HL-60 (cell line): ENCODE measurements at regions not wholly inside any gene's neighbourhood (a gene's known extent, or its start where the extent isn't known, plus 50 kb on each side); places are given as distances from the start of the nearest gene placed in this dataset.

Experiments
- DNase-seq, 2 experiments: peaks; one replicate each; pipeline ENCODE4 v3.0.0-alpha.2; 2010 to 2020; ENCODE audit warnings: low read depth in 1 of 2, low spot score in 1 of 2
- H3K27ac ChIP-seq: fragments of 250-450 bp; sonication (Bioruptor Pico); replicated peaks from 2 replicates; pipeline ENCODE4 v1.5.1; 2020; ENCODE audit warnings: mild to moderate bottlenecking, moderate library complexity
- H3K27me3 ChIP-seq: fragments of 250-450 bp; sonication (Bioruptor Pico); 2 replicates; pipeline ENCODE4 v1.5.1; 2021; ENCODE audit warnings: mild to moderate bottlenecking, moderate library complexity; ENCODE audit not compliant: insufficient read depth, poor library complexity, severe bottlenecking
- H3K4me3 ChIP-seq: replicated peaks from 2 replicates; pipeline ENCODE4 v1.5.1; 2011; ENCODE audit warnings: mild to moderate bottlenecking, control low read depth, low read length; ENCODE audit not compliant: insufficient read depth
- CTCF ChIP-seq: IDR thresholded peaks from one replicate; pipeline ENCODE4 v1.5.1; 2011; ENCODE audit warnings: low read length, control low read depth, inconsistent platforms; ENCODE audit not compliant: insufficient read depth
- GABPA ChIP-seq: IDR thresholded peaks from 2 replicates; pipeline ENCODE4 v1.6.1; 2012; ENCODE audit warnings: low read depth
- POLR2AphosphoS5 ChIP-seq: IDR thresholded peaks from 2 replicates; pipeline ENCODE4 v1.6.1; 2012; ENCODE audit warnings: low read depth
- REST ChIP-seq: IDR thresholded peaks from 2 replicates; pipeline ENCODE4 v1.6.1; 2012; ENCODE audit warnings: low read depth; ENCODE audit not compliant: insufficient replicate concordance
- SPI1 ChIP-seq: IDR thresholded peaks from 2 replicates; pipeline ENCODE4 v1.6.1; 2012; ENCODE audit warnings: low read depth, mild to moderate bottlenecking, borderline replicate concordance

DNA sequence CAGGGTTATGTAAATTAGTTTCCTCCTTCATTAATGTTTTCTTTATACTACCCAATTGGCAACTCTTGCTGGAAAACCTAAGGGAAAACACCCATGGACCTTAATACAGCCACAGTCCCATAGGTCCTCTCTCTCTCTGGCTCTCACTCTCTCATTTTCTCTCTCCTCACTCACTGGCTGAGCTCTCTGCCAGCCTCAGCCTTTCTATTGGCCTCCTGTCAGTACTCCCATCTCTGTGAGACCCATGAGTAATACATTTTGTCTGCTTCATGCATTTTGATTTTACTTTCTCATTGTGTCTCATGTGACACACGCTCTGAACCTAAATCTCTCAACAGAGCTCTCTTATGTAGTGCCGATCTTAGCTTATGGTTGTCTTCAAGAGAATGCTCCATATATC, 907.5 kb downstream of the C6orf118 start:
- no peaks in the 10 kb centered on the region for H3K27me3 ChIP-seq
- no peak for TF ChIP-seq SPI1
- no peak overlapping the region for H3K27ac ChIP-seq
- no peak for DNase-seq
- H3K4me3 ChIP-seq: no peak overlapping the region

- Histone ChIP-seq H3K27me3 (no peaks in the 10 kb centered on the region), H3K27ac (no peak overlapping the region), H3K4me3 (no peak overlapping the region)
- no peak for DNase-seq
- TF ChIP-seq GABPA: no peak
- no peak for TF ChIP-seq REST
- TF ChIP-seq SPI1: no peak
- TF ChIP-seq CTCF: no peak
- TF ChIP-seq POLR2AphosphoS5: no peak
Observed at GRCh38 chr6:164398647-164399046, 910.8 kb downstream of the C6orf118 start.

DNA sequence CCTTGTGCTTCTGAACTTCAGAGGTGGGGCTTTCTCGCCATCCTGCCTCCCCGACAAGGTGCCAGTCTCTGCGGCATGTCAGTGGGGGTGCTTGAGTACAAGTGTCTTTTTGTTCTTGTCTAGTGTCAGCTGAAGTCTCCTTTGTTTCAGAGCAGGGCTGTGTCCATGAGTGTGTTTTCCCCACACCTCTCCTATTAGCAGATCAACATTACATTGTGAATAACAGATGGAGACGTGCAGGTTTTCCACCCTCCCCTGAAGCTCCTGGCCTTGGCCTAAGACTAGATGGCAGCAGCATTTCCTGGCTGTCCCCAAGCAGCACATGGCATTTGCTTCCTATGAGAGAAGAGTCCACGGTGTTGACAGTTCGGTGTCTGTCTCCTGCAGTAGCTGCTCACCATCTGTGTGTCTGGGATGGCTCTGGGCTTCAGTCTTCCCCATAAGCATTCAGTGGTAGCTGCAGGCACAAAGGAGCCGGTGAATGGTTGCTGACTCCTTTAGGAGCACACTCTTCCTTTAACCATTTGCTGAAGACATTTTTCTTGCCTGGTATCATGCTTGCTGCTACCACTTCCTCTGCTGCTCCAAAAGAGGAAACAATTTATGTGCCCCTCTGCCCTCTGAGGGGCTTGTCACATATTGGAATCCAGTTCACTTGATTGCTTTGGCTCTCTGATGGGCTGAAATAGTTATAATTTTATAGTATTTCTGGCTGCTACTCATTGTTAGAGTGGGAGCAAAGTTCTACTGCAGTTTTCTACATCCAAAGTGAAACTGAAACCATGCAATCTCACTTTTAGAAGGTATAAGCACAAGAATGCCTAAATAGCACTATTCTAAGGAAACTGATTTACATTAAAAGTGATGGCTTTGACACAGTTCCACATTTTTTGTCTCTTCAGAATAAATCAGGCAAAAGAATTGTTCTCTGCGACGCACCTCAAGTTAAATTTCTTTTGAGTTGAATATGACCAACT, 913.0 kb downstream of the C6orf118 start:
- TF ChIP-seq POLR2AphosphoS5: no peak
- TF ChIP-seq REST: no peak
- TF ChIP-seq GABPA: no peak
- no peak for TF ChIP-seq CTCF
- TF ChIP-seq SPI1: no peak
- no peak overlapping the region for H3K4me3 ChIP-seq
- no peak for DNase-seq
- H3K27me3 ChIP-seq: no peaks in the 10 kb centered on the region
- H3K27ac ChIP-seq: no peak overlapping the region

DNA sequence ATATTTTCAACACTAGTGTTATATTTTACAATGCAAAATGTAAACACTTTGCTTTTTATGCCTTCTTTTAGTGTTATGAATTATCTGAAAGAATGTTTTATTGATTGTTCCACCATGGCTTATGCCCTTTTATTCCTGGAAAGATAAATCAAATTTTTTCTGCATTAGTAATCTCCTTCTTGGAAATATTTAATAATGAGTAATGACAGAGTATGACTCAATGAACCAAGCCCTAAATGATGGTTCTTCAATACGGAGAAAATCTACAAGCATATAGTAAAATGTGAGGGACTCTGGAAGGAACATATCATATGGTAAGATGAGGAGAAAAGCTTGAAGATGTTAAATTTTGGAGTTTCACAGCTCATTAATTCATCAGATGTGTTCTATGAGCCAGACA, 929.6 kb downstream of the C6orf118 start:
- no peak for DNase-seq

More for the DNA sequence above, 929.6 kb downstream of the C6orf118 start:
- TF ChIP-seq POLR2AphosphoS5 (no peak), CTCF (no peak), GABPA (no peak), REST (no peak), SPI1 (no peak)
- H3K27ac ChIP-seq: no peak overlapping the region
- no peak overlapping the region for H3K4me3 ChIP-seq
- no peaks in the 10 kb centered on the region for H3K27me3 ChIP-seq
